ENCODE measurements at regions not wholly inside any gene's neighbourhood (a gene's known extent, or its start where the extent isn't known, plus 50 kb on each side); places are given as distances from the start of the nearest gene placed in this dataset.
"Not testable (repeated sequence)": the region's sequence is repeated elsewhere in the genome, so short reads cannot be mapped to it uniquely, and the experiment has no call there.

- no peak for DNase-seq (ENCODE audit: low read depth)
These were observed 953.0 kb downstream of the KCNA4 start for GRCh38 chr11:29063630-29064361.

- DNase-seq (ENCODE audit: low read depth) = no peak
These were observed 953.3 kb downstream of the METTL15 start for GRCh38 chr11:29061452-29061851.

GRCh38 chr11:29056487-29056886, 948.3 kb downstream of the METTL15 start:
- DNase-seq (ENCODE audit: low read depth) = not testable (repeated sequence)

- peak; percentile 28 for DNase-seq (ENCODE audit: low read depth)
These were observed 943.7 kb downstream of the METTL15 start for GRCh38 chr11:29051935-29052334.

GRCh38 chr11:29050962-29051361, 942.8 kb downstream of the METTL15 start:
- not testable (repeated sequence) for DNase-seq (ENCODE audit: low read depth)

- no peak for DNase-seq (ENCODE audit: low read depth)
These were observed 932.3 kb downstream of the METTL15 start for GRCh38 chr11:29040489-29040888.

- no peak for DNase-seq (ENCODE audit: low read depth)
These were observed 924.4 kb downstream of the METTL15 start for GRCh38 chr11:29032384-29033149.

- no peak for DNase-seq (ENCODE audit: low read depth)
These were observed 921.3 kb downstream of the METTL15 start for GRCh38 chr11:29029452-29029851.

- DNase-seq (ENCODE audit: low read depth) = no peak
These were observed 919.2 kb downstream of the METTL15 start for GRCh38 chr11:29027436-29027835.

GRCh38 chr11:29026286-29026685, 918.1 kb downstream of the METTL15 start:
- no peak for DNase-seq (ENCODE audit: low read depth)

GRCh38 chr11:29025001-29025400, 916.8 kb downstream of the METTL15 start:
- peak; percentile 47 for DNase-seq (ENCODE audit: low read depth)

- DNase-seq (ENCODE audit: low read depth) = peak; percentile 56
These were observed 916.2 kb downstream of the METTL15 start for GRCh38 chr11:29024386-29024785.

GRCh38 chr11:29023761-29024160, 915.6 kb downstream of the METTL15 start:
- DNase-seq (ENCODE audit: low read depth) = no peak

- no peak for DNase-seq (ENCODE audit: low read depth)
These were observed 914.5 kb downstream of the METTL15 start for GRCh38 chr11:29022676-29023075.

- DNase-seq (ENCODE audit: low read depth) = peak; percentile 58
These were observed 911.9 kb downstream of the METTL15 start for GRCh38 chr11:29019960-29020683.

GRCh38 chr11:29018631-29019030, 910.4 kb downstream of the METTL15 start:
- DNase-seq (ENCODE audit: low read depth) = peak; percentile 77

GRCh38 chr11:29017941-29018340, 909.8 kb downstream of the METTL15 start:
- no peak for DNase-seq (ENCODE audit: low read depth)

- no peak for DNase-seq (ENCODE audit: low read depth)
These were observed 904.3 kb downstream of the METTL15 start for GRCh38 chr11:29012507-29012906.

- DNase-seq (ENCODE audit: low read depth) = no peak
These were observed 901.2 kb downstream of the METTL15 start for GRCh38 chr11:29009426-29009825.

- no peak for DNase-seq (ENCODE audit: low read depth)
These were observed 900.3 kb downstream of the METTL15 start for GRCh38 chr11:29008481-29008880.

GRCh38 chr11:29006668-29007067, 898.5 kb downstream of the METTL15 start:
- DNase-seq (ENCODE audit: low read depth) = no peak

- no peak for DNase-seq (ENCODE audit: low read depth)
These were observed 897.3 kb downstream of the METTL15 start for GRCh38 chr11:29005401-29005980.

Data from HT1080 (cell line).